HCT116 (cell line): ENCODE measurements at regions not wholly inside any gene's neighbourhood (a gene's known extent, or its start where the extent isn't known, plus 50 kb on each side); places are given as distances from the start of the nearest gene placed in this dataset.

Source experiments
- ATAC-seq: fragments of 200-7000 bp; cut with Tn5 transposase; 2 replicates; pipeline ENCODE4 v1.9.1; 2020; ENCODE audit warnings: mild to moderate bottlenecking, moderate library complexity
- BruUV-seq: library from RNA; stranded (reverse); fragments of 400-500 nt; replicated peaks from 2 replicates; lab custom pipeline; 2021; lab: Mats Ljungman, UMichigan
- CTCF ChIA-PET: fragments of 300-600 bp; sonication (Branson Sonifier 250); formaldehyde crosslinking; loops from one replicate; lab custom pipeline; 2021; ENCODE audit warnings: antibody characterized with exemption; lab: Charles Lee
- POLR2A ChIA-PET: fragments of 300-600, 350-600 bp; sonication (Branson Sonifier 250); formaldehyde crosslinking; loops from one replicate; lab custom pipeline; 2021; ENCODE audit warnings: antibody characterized with exemption; lab: Charles Lee
- RAD21 ChIA-PET, 2 experiments: fragments of 300-600 bp; sonication (Branson Sonifier 250); formaldehyde crosslinking; loops; one replicate each; lab custom pipeline; 2023; ENCODE audit warnings: low total read pairs in 2 of 2; ENCODE audit not compliant: uncharacterized antibody in 2 of 2, unreplicated experiment in 2 of 2, low non-redundant PET in 1 of 2; lab: Charles Lee
- DNase-seq: peaks from one replicate; pipeline ENCODE4 v3.0.0-alpha.2; 2010; ENCODE audit warnings: low read depth, low spot score
- H2AFZ ChIP-seq: fragments of 200-600 bp; shearing (Covaris generic), sonication (generic); 2 replicates; pipeline ENCODE4 v1.6.1; 2017; ENCODE audit warnings: low read depth, mixed run types, mixed read lengths, antibody characterized with exemption, low read length; ENCODE audit not compliant: poor library complexity, severe bottlenecking
- H3K27ac ChIP-seq: 2 replicates; pipeline ENCODE4 v1.5.1; 2012; ENCODE audit warnings: low read depth, low read length
- H3K27me3 ChIP-seq: fragments of 200-600 bp; sonication (generic); 2 replicates; pipeline ENCODE4 v1.6.1; 2016; ENCODE audit warnings: mixed run types, low read length, mixed read lengths; ENCODE audit not compliant: insufficient read depth
- H3K36me3 ChIP-seq, 2 experiments: fragments of 200-500 bp in 1 of 2; fragments of 200-600 bp in 1 of 2; sonication (Bioruptor generic) in 1 of 2; sonication (generic) in 1 of 2; 2 replicates each; pipeline versions ENCODE4 v1.5.1 to v1.6.1; 2014 to 2016; ENCODE audit warnings: low read length in 2 of 2, inconsistent platforms in 1 of 2, mixed read lengths in 1 of 2, mixed run types in 1 of 2; ENCODE audit not compliant: insufficient read depth in 2 of 2, control insufficient read depth in 1 of 2
- H3K4me1 ChIP-seq, 2 experiments: fragments of 200-600 bp in 1 of 2; sonication (generic) in 1 of 2; 2 replicates each; pipeline versions ENCODE4 v1.5.1 to v1.6.1; 2012 to 2017; ENCODE audit warnings: low read length in 2 of 2, inconsistent platforms in 1 of 2, mild to moderate bottlenecking in 1 of 2, mixed read lengths in 1 of 2, mixed run types in 1 of 2, moderate library complexity in 1 of 2; ENCODE audit not compliant: insufficient read depth in 2 of 2, control insufficient read depth in 1 of 2
- H3K4me2 ChIP-seq: fragments of 200-600 bp; sonication (generic); 2 replicates; pipeline ENCODE4 v1.6.1; 2017; ENCODE audit warnings: mixed run types, low read length, mixed read lengths
- H3K4me3 ChIP-seq, 2 experiments: fragments of 200-600 bp in 1 of 2; sonication (generic) in 1 of 2; replicated peaks in 1 of 2; 2 replicates each; pipeline ENCODE4 v1.5.1; 2011 to 2016; ENCODE audit warnings: low read length in 2 of 2, control low read depth in 1 of 2, low read depth in 1 of 2, mild to moderate bottlenecking in 1 of 2, mixed read lengths in 1 of 2, mixed run types in 1 of 2
- H3K79me2 ChIP-seq: fragments of 200-600 bp; sonication (generic); 2 replicates; pipeline ENCODE4 v1.6.1; 2017; ENCODE audit warnings: mild to moderate bottlenecking, mixed run types, low read length, moderate library complexity, mixed read lengths; ENCODE audit not compliant: insufficient read depth
- H3K9ac ChIP-seq: fragments of 200-600 bp; sonication (generic); 2 replicates; pipeline ENCODE4 v1.6.1; 2016; ENCODE audit warnings: low read length, mixed read lengths
- H3K9me2 ChIP-seq: fragments of 200-600 bp; sonication (generic), shearing (Covaris generic); 2 replicates; pipeline ENCODE4 v1.6.1; 2017; ENCODE audit warnings: mixed run types, mild to moderate bottlenecking, moderate library complexity; ENCODE audit not compliant: insufficient read depth
- H3K9me3 ChIP-seq, 2 experiments: fragments of 200-500 bp in 1 of 2; fragments of 200-600 bp in 1 of 2; sonication (Bioruptor generic) in 1 of 2; sonication (generic) in 1 of 2; 2 replicates each; pipeline ENCODE4 v1.6.1; 2014 to 2017; ENCODE audit warnings: low read length in 2 of 2, mixed read lengths in 2 of 2, inconsistent platforms in 1 of 2, low read depth in 1 of 2, mild to moderate bottlenecking in 1 of 2, mixed run types in 1 of 2, moderate library complexity in 1 of 2; ENCODE audit not compliant: control insufficient read depth in 1 of 2, insufficient read depth in 1 of 2
- H4K20me1 ChIP-seq: fragments of 200-600 bp; sonication (generic), shearing (Covaris generic); 2 replicates; pipeline ENCODE4 v1.6.1; 2017; ENCODE audit warnings: mixed run types, mild to moderate bottlenecking, moderate library complexity; ENCODE audit not compliant: insufficient read depth
- CBX3 ChIP-seq: IDR thresholded peaks from 2 replicates; pipeline ENCODE4 v1.6.1; 2012; ENCODE audit warnings: low read depth
- EGR1 ChIP-seq: IDR thresholded peaks from 2 replicates; pipeline ENCODE4 v1.6.1; 2012; ENCODE audit warnings: low read depth
- EZH2 ChIP-seq: fragments of 200-600 bp; sonication (generic); IDR thresholded peaks from 2 replicates; pipeline ENCODE4 v1.6.1; 2017; ENCODE audit warnings: antibody characterized with exemption, mixed run types
- EZH2phosphoT487 ChIP-seq: fragments of 200-600 bp; IDR thresholded peaks from 2 replicates; pipeline ENCODE4 v1.6.1; 2018; ENCODE audit warnings: antibody characterized with exemption, borderline replicate concordance
- FOSL1 ChIP-seq: IDR thresholded peaks from 2 replicates; pipeline ENCODE4 v1.6.1; 2012; ENCODE audit warnings: low read depth
- MAX ChIP-seq: IDR thresholded peaks from 2 replicates; pipeline ENCODE4 v1.6.1; 2012
- POLR2A ChIP-seq: IDR thresholded peaks from 2 replicates; pipeline ENCODE4 v1.7.0; 2011; ENCODE audit warnings: borderline replicate concordance; ENCODE audit not compliant: insufficient read depth, insufficient read length; ENCODE audit errors: extremely low read depth
- SP1 ChIP-seq: IDR thresholded peaks from 2 replicates; pipeline ENCODE4 v1.6.1; 2012; ENCODE audit warnings: low read depth
- SRF ChIP-seq: IDR thresholded peaks from 2 replicates; pipeline ENCODE4 v1.6.1; 2012; ENCODE audit warnings: low read depth
- TCF7L2 ChIP-seq: IDR thresholded peaks from 2 replicates; pipeline ENCODE4 v1.7.0; 2011; ENCODE audit warnings: borderline replicate concordance, inconsistent platforms; ENCODE audit not compliant: insufficient read depth, insufficient read length; ENCODE audit errors: extremely low read depth
- YY1 ChIP-seq: IDR thresholded peaks from 2 replicates; pipeline ENCODE4 v1.6.1; 2011; ENCODE audit warnings: low read length, low read depth, moderate library complexity, mild to moderate bottlenecking; ENCODE audit not compliant: insufficient replicate concordance; ENCODE audit errors: extremely low read depth
- ZBTB33 ChIP-seq: IDR thresholded peaks from 2 replicates; pipeline ENCODE4 v1.6.1; 2011; ENCODE audit warnings: mild to moderate bottlenecking, low read length, moderate library complexity; ENCODE audit not compliant: insufficient replicate concordance; ENCODE audit errors: extremely low read depth
- intact Hi-C: fragments of 100-400 bp; cut with micrococcal nuclease; formaldehyde crosslinking; loops from 2 replicates; pipeline ENCODE4 v1.10.0; 2022

- TF ChIP-seq ZBTB33 (no peak), POLR2A (no peak)
These were observed 455.9 kb downstream of the MN1 start (continued) for GRCh38 chr22:27345691-27346090.

- no peak overlapping the region for H3K27ac ChIP-seq
- no peaks in the 10 kb centered on the region for H3K36me3 ChIP-seq
- TF ChIP-seq SRF: no peak
- TF ChIP-seq EZH2phosphoT487: no peak
- TF ChIP-seq EZH2: no peak
- TF ChIP-seq TCF7L2: no peak
- TF ChIP-seq YY1: no peak
- no peak for TF ChIP-seq CBX3
- no peak for TF ChIP-seq FOSL1
- no peak for TF ChIP-seq MAX
- no peak for TF ChIP-seq SP1
- TF ChIP-seq EGR1: no peak
- no TSS peak for BruUV-seq
- no peak overlapping the region for H2AFZ ChIP-seq
- no peaks in the 10 kb centered on the region for H4K20me1 ChIP-seq
- H3K4me2 ChIP-seq: no peak overlapping the region
- intact Hi-C loops: no loop called here
- no peaks in the 10 kb centered on the region for H3K9me3 ChIP-seq
- RAD21 ChIA-PET: no interaction called here
- CTCF ChIA-PET: interaction anchor here (0.6 kb wide), 1 partner anchor 448 kb away, joined by 6 read pairs; no protein-coding TSS in a partner anchor
- H3K27me3 ChIP-seq: peaks cover 20% of the 10 kb centered on the region
- H3K79me2 ChIP-seq: no peaks in the 10 kb centered on the region
- ATAC-seq: no peak
- H3K9ac ChIP-seq: no peak overlapping the region
- POLR2A ChIA-PET: no interaction called here
- DNase-seq: no peak
- no peaks in the 10 kb centered on the region for H3K4me1 ChIP-seq
- H3K4me3 ChIP-seq: no peak overlapping the region
- no peaks in the 10 kb centered on the region for H3K9me2 ChIP-seq
These were observed 453.6 kb downstream of the MN1 start for GRCh38 chr22:27347951-27348350.
